ENCODE measurements at regions not wholly inside any gene's neighbourhood (a gene's known extent, or its start where the extent isn't known, plus 50 kb on each side); places are given as distances from the start of the nearest gene placed in this dataset.
A peak's percentile ranks its signal among the peaks of the same experiment; 100 is the strongest.

DNA sequence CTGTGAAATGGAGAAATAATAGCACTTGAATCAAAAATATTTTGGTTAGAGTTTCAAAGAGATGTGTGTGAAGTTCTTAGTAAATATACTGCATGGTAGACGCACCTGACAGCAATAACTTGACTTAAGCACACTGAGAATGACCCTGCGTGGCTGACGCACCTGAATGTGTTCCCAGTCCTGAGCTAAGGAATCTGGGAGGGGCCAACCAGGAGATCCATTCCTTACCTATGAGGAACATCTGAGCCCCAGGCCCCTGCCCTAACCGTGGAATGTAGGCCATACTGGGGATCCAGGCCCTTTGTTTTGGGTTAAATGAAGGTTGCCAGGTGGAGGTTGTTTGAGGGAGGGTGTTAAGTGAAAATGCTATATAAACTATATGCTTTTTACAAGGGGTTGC lies 284.4 kb downstream of the RBM43 start:
- no peak for DNase-seq (ENCODE audit: low spot score)

- no peak for DNase-seq (ENCODE audit: low spot score)
Observed at GRCh38 chr2:150976604-150977003, 285.1 kb downstream of the RBM43 start.

DNA sequence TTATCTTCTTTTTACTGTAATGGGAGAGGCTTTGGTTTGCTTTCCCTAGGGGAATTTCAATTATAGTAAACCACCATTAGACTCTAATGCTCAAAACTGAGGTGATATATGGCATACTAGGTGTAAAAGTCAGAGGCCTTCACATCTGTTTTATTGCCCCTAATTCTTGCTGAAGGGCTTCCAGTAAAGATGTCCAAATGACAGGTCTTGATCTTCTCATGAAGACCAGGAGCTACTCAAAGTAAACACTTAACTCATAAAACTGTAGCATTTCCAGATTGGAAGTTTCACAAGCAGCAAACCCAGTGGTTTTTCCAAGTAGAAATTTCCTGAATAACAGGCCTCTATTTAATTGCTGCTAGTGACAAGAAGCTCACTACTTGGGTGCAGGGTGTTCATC lies 286.8 kb downstream of the RBM43 start:
- no peak for DNase-seq (ENCODE audit: low spot score)

DNA sequence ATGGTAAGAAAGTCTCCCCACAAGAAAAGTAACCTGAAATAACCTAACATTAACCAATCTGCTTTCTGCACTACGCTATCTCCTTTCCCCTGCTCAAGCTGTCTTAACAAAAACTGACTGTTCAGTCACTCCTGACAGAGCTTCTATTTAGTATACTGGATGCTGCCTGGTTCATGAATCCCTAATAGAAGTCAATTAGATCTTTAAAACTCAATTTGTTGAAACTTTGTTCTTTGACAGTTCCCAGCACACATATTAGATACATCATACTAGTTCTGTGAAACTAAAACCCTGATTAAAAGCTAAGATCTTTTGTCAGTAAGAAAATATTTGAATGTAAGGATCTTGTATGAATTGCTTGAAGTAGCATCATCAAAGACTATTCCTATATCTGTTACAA lies 287.4 kb downstream of the RBM43 start:
- DNase-seq (ENCODE audit: low spot score) = no peak

GRCh38 chr2:150971910-150972309 lies 289.8 kb downstream of the RBM43 start:
- DNase-seq (ENCODE audit: low spot score) = no peak

- DNase-seq (ENCODE audit: low spot score) = no peak
Observed at GRCh38 chr2:150963336-150963735, 298.3 kb downstream of the RBM43 start.

- DNase-seq (ENCODE audit: low spot score) = no peak
Observed at GRCh38 chr2:150955231-150955630, 306.4 kb downstream of the RBM43 start.

DNA sequence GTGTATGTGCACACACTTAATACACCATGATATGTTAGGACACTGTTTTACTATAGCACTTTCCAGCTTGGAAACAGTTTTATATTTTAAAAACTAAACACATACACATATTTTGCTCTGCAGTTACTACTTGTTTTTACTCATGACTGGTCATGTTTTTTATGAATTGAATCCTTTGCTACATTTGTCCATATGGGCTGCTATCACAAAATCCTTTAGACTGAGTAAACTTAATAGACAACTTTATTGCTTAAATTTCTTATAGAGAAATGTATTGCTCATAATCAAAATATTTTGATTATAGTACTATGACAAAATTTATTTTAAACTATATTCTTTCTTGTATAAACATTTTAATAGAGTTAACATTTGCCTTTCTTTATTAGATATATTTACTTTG lies 314.8 kb downstream of the RBM43 start:
- DNase-seq (ENCODE audit: low spot score) = no peak

GRCh38 chr2:150944315-150944714 lies 317.3 kb downstream of the RBM43 start:
- no peak for DNase-seq (ENCODE audit: low spot score)

DNA sequence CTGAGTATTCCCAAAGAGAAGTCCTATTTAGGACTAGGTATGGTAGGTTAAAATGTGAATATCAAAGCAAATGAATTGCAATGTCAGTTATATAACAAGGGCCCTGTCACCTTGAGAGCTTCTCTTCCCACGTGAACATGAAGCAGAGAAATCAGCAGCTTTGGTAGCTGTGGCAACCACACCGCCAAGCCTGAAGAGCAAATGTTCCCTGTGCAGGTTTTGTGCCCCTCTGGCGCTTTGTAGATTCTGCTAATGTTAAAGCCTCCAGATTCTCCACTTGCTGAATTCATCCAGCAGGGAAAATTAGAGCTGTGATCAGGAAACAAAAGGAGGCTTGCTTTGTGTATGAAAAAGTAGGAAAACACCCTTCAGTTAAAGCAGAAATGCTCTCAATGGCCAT lies 322.6 kb downstream of the RBM43 start:
- no peak for DNase-seq (ENCODE audit: low spot score)

DNA sequence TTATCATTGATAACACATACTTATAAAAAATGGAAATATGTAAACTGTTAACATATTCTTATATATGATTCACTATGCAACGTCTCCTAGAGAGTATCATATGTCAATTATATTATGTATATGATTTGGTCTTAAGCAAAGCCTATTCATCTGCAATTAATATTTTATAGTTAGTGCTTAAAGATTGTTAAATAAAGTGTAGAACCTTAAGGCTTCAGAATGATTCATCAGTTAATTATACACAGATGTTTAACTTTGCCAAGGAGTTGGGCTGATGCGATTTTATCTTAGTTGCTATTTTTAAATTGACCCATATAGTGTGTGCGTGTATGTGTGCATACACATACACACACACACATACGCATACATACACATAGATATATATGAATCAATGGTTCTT lies 323.1 kb downstream of the RBM43 start:
- no peak for DNase-seq (ENCODE audit: low spot score)

DNA sequence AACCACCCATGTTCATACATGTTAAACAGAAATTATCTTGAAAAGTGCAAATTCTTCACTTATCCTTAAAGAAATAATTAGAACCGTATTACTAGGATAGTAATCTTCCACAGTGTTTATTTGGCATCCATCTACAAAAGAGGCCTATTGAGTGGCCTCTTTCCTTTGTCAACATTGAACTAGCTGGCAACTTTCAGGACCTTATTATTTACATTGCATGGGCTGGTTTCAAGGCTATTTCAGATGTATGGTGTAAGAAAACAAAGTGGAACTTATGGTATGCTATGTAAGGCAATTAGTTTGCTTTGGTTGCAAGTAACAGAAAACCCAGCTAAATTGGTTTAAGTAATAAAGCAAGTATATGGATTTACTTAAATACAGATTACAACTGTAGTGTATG lies 324.6 kb downstream of the RBM43 start:
- no peak for DNase-seq (ENCODE audit: low spot score)

GRCh38 chr2:150931451-150931850 lies 330.2 kb downstream of the RBM43 start:
- DNase-seq (ENCODE audit: low spot score) = no peak

DNA sequence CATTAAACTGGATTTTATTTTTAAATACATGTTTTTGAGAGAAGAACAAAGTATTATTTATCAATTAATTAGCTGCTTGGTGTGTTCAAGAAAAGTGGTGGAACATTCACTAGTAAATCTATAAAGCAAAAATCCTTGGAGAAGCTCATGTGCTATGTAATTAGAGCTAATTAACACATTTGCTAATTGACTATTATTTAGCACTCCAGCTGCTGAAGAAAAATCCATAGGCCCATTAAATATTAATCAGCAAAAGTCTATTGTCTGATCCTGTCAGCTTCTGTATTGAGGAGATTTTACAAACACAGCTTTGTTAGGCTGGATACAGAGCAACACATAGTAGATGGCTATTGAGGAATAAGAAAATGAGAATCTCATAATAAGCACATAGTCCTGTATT lies 336.1 kb downstream of the RBM43 start:
- DNase-seq (ENCODE audit: low spot score) = no peak

DNA sequence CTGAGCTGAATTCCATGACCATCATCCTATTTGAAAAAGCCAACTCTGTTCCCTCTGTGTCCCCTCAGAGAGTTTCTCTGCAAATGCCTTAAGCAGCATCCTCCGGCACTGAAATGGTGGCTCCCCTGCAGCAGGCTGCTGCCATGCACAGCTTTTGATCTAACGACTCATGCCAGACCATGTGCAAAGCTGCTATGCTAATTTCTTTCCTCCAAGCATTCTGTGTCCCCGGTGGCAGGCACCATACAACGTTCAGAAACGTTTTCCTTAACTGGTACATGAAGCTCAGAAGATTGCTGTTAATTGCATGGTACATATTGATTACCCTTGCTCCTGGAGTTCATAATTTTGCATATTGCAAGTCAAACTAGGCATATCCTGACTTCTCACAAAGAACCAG lies 336.8 kb downstream of the RBM43 start:
- DNase-seq (ENCODE audit: low spot score) = no peak

- no peak for DNase-seq (ENCODE audit: low spot score)
Observed at GRCh38 chr2:150919901-150920300, 341.8 kb downstream of the RBM43 start.

GRCh38 chr2:150917961-150918713 lies 343.5 kb downstream of the RBM43 start:
- DNase-seq (ENCODE audit: low spot score) = no peak

DNA sequence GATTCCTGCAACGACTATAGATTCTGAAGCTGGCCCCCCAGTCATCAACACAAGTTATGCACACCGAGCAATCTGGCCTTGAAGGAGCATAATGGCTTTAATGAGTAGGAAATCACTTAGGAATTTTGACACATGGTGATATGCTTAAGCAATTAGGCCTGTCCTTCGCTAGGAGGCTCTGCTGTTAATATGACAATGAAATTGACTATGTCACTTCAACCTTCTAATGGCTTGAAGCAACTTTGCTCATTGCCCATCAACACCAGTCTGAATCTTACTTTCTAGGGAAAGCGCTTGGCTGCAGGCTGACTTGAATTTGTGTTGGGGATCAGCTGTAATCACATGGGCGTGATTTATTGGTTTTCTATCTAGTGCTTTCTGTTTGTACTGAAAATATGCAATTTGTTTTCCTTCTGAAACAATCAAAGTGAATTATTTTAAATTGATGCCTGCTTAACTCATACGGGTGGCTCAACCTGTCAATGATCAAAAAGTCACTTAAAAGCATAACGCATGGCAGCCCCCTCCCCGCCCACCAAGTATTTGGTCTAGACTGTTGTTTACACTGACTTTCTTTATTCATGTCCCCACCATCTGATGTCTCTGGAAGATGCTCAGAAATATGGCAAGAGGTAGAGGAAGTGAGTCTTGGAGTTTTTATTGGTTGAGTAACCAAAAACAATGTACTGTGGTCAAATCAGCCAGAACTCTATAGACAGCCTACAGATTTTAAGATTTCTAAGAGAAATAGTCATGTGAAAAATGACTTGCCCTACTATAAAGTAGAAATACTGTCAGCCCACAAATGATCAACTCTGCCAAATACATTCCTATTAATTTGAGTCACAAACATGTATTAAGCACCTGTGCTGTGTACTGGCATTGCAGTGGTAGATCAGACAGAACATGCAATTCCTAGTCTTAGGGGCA lies 344.9 kb downstream of the RBM43 start:
- peak; percentile 24 for DNase-seq (ENCODE audit: low spot score)

- DNase-seq (ENCODE audit: low spot score) = peak; percentile 84
Observed at GRCh38 chr2:150911766-150912280, 349.8 kb downstream of the RBM43 start.

GRCh38 chr2:150909613-150910012 lies 352.1 kb downstream of the RBM43 start:
- DNase-seq (ENCODE audit: low spot score) = no peak

- DNase-seq (ENCODE audit: low spot score) = no peak
Observed at GRCh38 chr2:150909090-150909489, 352.6 kb downstream of the RBM43 start.

DNA sequence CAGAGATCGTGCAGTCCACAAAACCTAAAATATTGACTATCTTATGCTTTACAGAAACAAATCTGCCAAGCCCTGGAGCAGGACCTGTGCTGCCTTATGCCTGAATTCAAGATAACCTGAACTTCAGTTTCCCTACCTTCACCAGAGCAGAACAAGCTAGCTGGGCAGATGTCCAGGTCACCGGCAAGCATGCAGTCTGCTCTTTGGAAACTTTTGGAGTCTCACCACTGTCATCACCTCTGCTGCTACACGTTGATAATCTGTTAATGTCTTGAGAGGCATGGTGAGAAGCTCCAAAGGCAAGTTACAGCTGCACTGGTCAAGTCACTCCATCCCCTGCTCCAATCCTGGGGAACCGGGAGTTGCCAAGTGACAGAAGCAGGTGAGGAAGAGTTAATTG lies 354.2 kb downstream of the RBM43 start:
- DNase-seq (ENCODE audit: low spot score) = no peak

DNA sequence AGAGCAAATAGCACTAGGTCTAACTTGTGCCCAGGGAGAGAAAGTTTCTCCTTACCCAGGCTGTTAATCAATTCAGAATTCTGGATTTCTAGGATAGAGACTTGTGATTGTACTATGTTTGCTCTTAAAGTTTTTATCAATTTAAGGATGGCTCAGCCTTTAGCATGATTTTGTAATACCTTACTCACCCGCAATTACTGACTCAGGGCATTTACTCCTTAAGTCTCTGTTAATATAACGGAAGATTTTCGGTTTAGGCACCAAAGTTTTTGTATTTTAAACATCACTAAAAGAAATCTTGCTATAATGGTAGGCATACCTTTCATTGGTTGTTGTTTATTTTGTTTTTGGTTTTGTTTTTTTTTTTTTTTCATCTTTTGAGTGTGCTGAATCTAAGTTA lies 358.2 kb downstream of the RBM43 start:
- no peak for DNase-seq (ENCODE audit: low spot score)

All from A172 (cell line).